OCI-M1 (cell line): ENCODE measurements at regions not wholly inside any gene's neighbourhood (a gene's known extent, or its start where the extent isn't known, plus 50 kb on each side); places are given as distances from the start of the nearest gene placed in this dataset.

Source experiments
- DNase-seq: peaks from one replicate; lab custom pipeline; 2025; lab: John Stamatoyannopoulos, UW

DNA sequence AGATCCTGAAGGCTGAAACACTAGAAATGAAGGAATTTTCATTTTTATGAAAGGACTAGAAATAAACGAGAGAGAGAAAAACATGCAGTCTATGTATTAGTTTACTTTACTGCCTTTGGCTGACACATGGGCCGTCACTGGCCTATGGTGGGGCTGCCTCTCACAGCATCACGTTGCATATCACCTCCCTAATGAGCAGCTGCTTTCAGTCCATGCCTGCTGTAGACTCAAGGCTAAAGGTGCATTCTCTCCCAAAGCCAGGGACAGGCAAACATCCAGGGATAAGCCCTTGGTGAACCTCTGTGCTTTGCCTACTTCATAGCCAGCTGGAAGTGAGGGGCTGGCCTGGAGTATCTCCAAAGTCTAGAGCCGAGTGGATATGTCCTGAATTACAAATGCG is 359.4 kb downstream of the GPAM start:
- no peak for DNase-seq

DNA sequence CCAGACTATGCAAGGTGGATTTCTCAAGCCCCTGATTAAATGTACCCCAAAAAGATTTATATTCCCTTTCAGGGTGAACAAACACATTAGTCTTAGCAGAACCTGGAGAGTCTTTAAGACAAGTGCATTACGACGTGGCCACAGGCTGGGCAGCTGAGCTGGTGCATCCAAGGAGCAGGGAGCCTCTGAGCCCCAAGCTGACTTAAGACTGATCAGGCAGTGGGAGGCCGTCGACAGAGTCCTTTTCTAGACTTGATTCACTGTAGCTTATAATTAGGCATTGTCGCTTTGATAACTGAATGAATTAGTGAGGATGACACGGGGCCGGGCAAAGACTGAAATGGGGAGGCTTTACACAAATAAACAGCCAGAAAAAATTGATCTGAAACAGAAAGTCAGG is 353.2 kb downstream of the GPAM start:
- no peak for DNase-seq

DNA sequence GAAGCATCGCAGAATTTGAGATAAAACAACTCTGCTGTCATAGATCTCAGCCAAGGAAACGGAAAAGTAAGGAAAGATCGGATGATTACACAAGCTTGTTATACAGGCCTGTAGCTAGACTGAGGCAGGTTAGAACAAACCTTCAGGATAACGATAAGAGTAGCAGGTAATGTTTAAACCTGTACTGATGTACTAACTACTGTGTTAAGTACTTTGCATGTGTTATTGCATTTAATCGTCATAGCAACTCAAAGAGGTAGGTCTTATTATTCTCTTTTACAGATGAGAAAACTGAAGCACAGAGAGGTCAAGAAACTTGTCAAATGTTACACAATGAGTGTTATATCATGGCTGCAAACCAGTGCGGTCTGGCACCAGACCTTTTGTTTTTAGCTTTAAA is 352.5 kb downstream of the GPAM start:
- no peak for DNase-seq

DNA sequence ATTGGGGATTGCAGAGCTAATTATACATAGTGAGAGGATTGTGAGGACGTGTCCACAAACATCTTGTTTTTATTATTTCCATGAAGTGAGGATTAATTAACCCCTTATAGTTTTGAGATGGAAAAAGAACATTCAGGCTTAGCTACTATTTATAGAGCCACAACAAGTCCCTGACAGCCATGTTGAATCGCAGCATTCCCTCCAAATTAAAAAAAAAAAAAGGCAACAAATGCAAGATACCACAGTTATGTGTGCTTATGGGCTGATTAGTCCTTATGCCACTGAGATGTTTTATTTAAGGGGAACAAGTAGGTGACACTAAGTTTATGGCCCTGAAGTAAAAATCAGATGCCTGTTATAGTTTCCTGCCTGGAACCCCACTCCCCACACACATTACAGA is 350.3 kb downstream of the GPAM start:
- no peak for DNase-seq

DNA sequence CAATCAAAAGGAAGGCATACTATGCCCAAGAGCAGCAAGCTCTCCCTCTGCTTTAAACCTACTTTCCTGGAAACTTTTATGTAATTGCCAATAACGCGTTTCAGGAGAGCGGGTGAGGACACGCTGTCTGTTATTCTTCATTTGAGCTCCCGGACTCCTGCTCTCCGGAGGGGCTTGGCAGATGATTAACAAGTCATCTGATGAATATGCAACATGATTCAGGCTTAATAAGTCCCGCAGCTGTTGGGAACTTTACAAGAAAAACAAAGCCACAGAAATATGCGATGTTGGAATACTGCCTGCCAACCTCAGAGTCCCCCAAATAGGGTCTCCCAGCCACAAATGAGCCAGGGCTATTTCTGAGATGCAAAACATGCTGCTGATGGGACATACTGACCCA is 348.0 kb downstream of the GPAM start:
- DNase-seq: no peak

DNA sequence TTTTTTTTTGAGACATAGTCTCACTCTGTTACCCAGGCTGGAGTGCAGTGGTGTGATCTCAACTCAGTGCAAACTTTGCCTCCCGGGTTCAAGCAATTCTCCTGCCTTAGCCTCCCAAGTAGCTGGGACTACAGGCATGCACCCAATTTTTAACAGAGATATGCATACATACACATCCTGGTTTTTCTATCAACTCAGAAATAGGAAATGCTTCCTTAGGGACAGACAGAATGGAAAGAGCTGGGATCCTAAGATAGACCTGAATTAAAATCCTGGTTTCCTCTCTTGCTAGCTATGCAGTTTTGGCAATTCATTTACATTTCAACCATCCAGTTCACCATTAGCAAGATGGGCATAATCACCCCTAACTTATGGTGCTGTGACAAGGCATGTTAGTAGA is 347.5 kb downstream of the GPAM start:
- no peak for DNase-seq

DNA sequence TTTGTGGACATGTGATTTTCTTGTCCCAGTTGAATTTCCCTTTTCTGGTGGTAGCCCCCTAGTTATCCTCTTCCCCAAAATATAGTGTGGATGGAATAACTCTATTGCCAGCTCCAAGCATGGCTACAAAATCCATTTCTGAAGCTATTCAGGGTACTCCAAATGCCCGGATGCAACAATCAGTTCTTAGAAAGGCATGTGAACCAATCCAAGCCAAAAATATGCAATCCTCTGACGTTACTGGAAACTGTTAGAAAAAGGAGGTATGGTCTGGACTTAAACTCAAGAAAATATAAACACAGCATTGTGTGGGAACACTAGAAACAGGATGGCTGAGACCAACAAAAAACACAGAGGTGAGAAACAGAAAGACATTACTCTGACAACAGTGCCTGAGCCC is 347.0 kb downstream of the GPAM start:
- no peak for DNase-seq

DNA sequence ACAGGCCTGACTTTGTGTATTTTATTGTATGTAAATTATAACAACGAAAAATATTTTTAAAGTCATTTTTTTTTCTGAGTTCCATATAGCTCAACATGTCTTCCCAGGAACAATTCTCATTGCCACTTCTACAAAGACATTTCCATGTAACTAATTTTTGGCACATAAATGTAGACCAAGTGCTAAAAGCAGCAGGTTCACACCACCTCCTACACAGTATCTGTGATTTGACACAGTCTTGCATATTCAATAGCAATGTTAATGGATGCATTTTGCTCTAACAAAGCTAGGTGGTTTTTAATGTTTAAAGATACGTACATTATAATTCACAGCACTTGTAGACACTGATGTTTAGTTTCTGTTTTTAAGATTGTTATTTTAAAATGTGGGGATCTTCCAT is 346.5 kb downstream of the GPAM start:
- no peak for DNase-seq

DNA sequence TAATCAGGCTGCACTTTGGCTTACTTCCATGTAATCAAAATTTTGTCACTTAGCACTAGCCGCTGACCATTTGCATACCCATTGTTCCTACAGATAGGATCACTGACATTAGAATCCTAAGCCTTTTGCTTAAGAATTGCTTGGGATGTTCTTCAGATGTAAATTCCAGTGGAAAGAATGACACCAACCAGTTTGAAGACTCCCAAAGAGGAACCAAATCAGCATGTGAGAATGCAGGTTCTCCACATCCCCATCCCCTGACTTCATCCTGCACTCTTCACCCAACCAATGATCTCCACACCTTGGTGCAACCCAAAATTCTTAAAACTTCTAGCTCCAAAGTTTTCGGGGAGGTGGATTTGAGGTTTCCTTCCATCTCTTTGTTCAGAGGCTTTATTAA is 345.6 kb downstream of the GPAM start:
- no peak for DNase-seq

DNA sequence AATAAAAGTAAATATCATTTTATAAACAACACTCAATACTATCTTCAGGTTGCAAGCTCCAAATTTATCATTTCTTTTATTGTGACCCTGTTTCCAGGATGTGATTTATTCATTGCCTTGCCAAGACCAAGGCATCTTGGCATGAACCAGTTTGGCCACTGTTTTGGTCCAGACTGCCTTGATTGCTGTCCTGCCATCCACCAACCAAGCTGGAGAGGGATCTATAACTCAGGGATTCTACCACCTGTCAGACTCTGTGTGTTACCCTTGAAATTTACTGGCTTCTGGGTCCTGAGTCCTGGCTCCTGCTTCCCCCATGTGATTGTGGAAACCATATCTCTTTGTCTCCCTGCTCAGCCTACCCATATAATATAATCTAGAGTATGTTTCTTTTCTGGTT is 343.0 kb downstream of the GPAM start:
- no peak for DNase-seq

DNA sequence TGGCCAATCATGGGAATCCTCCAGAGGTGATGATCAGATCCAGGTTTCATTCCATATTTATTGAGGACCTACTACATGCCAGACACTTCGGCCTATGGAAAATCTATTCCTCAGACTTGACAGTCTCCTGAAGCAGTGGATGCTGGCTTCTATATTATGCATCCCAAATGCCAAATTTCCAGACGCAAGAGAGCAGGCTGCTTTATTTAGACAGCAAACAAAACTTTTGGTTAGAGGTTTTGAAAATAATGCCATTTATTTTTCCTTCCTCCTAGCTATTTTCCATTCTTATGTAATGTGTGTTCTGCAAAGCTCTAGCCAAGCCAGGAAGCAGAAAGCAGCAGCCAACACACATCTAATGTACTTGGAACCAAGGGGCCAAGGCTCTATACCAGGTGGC is 330.8 kb downstream of the GPAM start:
- no peak for DNase-seq

DNA sequence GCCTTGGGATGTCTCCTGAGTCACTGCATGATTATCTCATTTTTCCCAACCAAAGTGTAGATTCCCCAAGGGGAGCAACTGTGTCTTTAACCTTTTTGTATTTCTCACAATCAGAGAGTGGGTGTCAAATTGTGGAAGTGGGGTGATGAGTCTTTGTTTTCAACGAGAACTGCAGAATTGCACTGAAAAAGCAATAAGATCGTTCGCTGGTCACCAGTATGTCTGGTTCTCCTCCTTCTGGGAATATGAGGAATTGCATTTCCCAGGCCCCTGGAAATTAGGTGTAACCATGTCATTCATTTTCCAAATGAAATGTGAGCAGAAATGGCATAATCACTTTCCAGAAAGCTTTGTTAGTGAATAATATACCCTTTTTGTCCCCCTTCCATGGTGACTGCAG is 326.9 kb downstream of the GPAM start:
- no peak for DNase-seq

DNA sequence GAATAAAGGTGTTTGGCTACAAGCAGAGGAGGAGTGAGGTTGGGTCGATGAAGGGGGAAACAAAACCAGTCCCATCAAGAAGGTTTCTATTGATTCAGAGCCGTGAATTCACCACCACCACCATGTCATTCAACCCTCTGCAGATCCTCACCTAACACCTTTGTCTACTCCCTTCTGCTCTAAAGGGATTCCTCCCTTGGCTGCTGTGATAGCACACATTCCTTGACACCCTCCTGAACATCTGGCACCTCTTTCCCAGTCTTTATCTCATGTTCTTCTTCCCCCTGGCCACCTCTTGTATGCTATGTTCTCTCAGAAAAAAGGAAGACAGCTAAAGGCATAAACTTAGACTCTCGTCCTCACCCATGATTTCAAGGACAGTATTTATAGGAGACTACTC is 318.0 kb downstream of the GPAM start:
- no peak for DNase-seq

DNA sequence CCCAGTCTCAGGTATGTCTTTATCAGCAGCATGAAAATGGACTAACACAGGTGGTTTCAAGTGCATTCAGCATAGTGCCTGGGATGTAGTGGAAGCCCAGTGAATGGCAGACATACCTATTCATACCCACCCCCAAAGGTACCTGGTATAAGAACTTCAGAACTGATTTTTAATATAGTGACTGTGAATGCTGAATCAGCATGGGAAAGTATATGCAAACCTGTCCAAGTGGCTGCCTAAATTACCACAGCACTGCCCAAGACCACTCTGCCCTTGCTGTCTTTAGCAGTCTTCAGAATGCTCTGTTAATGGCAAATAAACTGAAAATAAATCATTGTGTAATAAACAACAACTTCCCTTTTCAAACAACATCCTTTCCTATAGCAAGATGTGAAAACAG is 312.1 kb downstream of the GPAM start:
- no peak for DNase-seq

DNA sequence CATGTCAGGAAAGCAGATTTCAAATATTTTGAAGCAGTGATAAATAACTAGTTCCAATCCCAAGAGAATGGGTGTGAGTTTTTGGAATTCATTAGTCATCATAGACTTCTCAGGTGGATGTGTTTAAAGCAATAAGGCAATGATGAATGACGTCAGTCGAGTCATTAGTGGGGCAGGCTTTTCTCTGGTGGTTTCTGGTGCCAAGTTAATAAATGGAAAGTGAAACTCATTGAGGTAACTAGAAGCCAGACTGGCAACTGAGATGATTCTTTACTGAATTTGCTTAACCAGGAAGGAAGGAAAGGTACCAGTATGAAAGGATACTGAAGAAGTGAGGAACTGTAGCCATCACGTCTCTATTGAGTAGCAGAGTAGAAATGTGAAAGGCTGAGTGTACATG is 311.0 kb downstream of the GPAM start:
- no peak for DNase-seq

DNA sequence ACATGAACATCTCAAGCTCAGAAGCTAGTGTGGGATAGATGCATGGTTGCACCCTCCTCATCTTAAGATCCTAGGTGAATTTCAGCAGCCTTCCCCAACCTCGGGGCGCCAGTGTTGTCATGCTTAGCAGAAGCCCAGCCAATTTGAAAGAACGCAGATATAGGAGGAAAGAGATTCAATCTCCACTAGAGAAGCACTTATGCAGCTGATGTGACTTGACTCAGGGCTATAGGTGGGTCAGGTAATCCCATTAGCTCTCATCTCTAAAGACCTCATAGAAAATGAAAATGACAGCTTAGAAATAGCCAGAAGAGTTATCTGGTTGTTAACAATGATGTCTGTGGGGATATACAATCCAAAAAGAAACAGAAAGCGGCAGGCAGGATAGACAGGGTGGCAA is 310.5 kb downstream of the GPAM start:
- no peak for DNase-seq

DNA sequence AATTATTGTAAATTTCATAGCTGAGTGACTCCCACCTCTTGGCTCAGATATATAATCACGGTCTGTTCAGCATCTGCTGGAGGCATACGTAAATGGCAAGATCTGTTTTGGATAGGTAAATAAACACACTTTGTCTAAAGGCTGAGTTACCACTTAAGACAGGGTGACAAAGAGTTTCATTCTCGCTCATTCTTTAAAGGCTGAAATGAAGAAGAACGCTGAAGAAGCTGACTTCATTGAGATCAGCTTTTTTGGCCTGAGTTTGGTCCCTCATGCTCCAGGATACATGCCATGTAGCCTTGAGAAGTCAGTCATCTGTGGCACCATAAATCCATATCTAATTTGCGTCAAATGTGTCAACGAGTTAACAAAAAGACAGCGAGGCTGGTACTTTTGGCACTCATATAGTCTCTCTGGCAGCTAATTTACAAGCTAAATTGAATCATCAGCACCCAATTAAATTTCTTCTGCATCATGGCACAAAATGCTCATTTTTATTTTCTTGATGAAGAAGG is 309.9 kb downstream of the GPAM start:
- no peak for DNase-seq

DNA sequence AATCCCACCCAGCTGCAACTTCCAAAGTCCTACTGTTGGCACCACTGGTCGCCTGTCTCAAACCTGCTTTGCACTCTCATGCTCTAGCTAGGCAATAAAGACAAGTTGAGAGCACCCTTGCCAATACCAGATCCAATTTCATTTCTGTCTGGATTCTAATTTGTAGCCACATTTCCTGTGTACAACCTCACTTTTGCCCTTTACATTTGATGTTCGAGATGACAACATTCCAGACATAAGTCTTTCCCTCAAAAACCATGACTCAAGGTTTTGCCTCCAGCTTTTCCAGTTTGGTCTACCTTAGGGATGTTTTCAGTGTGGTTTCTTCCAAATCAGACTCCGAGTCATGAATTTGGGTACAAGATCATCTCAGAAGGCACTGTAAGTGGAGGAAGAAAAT is 309.0 kb downstream of the GPAM start:
- no peak for DNase-seq

DNA sequence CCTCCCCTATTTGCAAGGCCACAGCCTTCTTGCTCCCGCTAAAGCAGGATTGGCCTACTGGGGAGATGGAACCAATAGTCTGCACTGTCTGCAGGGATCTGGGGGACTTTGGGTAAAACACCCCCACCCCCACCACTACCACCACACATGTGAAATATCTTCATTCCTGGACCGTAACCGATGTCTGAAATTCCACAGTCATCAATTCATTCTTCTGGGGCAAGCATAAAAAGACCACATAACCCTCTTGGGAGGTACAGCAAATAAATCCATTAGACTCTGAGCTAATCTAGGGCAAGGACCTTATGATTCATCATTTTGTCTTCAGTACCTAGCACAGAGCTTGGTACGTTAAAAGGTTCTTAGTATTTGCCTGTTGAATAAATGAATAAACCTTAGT is 307.8 kb downstream of the GPAM start:
- no peak for DNase-seq

DNA sequence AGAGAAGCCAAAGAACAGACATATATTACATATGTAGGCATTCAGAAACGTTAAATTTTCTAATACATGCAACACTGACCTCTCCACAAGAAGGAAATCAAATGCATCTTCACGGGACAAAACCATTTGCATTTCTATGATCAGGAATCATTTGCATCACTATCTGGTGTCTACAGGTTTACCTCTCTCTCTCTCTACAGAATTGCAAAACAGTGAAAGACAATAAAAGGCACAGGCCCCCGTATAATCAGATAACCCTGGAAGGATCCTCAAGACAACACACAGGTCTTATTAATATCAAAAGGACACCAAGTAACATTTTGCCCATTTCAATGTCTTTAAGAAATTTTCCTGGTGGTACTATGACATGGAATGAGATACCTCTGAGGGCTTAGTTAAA is 306.3 kb downstream of the GPAM start:
- DNase-seq: no peak

DNA sequence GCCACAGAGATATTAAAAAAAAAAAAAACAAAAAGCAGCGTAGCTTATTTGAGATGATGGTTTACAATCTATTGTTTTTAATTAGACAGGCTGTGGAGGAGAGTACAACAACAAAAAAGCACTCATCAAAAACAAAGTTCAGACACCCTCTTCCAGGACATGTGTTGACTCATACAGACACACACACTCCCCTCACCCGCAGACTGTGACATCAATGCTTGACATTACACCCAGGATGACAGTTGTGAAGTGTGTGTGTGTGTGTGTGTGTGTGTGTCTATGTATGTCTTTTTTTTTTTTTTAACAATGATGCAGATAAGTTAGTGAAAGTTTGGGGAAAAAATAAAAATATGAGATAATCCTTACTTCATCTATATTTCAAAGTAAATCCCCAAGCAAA is 303.6 kb downstream of the GPAM start:
- DNase-seq: no peak

DNA sequence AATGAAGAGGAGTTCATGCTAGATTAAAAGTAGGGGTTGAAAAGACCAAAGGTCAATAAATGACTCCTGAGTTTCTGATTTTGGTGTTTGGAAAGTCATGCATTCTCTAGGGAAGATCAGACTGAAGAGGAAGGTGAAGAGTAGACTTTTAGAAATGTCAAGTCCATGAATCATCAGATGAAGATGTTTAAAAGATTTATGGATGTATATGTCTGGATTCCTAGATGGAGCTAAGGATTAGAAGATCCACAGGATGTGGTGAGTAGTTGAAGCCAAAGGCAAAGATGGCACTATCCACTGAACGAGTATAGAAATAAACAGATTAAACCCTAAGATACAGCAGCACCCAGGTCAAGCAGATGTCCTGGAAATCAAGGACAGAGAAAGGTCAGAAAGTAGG is 298.5 kb downstream of the GPAM start:
- no peak for DNase-seq

DNA sequence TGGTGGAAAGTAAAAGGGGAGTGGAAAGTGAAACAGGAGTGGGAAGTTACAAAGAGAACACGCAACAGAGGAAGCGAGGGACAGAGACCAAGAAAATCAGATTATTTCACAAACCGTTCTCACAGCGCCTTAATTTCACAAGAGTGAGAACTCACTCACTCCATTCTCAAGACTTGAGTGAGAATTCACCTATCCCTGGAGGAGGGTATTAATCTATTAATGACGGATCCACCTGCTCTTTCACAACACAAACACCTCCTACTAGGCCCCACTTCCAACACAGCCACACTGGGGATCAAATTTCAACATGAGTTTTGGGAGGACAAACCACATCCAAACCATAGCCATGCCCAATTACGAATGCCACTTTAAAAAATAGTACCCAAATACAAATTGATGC is 297.6 kb downstream of the GPAM start:
- no peak for DNase-seq

DNA sequence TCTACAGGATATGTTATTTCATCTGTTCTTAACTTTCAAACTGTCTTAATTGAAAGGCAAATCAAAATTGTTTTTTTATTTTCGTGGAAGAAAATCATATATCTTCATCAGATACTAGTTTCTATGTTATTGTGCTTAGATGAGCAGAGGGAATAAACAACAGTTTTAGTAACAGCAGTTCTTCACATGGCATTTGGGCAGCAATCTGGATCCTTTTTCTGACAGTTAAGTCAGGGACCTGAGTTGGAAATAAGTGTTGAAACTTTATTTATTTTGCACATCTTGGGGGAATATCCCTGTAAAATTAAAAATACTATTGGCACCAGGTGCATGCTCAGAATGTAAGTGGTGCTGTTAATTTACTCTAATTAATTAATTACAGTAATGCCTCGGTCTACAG is 296.3 kb downstream of the GPAM start:
- no peak for DNase-seq

DNA sequence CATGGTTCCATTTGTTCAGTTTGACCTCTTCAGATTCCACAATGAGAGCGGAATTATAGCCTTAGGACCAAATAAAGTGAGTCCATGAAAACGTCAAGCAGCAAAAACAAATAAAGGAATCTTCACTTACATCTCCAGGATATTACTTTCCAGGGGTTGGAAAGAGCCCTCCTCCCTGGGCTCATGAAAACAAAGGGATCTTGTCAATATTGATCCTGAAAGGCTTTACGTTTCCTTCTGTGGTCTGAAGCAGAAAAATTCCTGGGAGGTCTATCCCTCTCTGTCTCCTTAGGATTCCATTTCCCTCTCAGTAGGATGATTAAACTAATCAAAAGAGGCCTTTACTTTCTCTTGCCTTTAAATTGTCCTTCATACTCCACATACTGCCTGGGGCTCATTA is 293.5 kb downstream of the GPAM start:
- DNase-seq: no peak
